Midbrain (tissue), 1 donor: ENCODE measurements at regions not wholly inside any gene's neighbourhood (a gene's known extent, or its start where the extent isn't known, plus 50 kb on each side); places are given as distances from the start of the nearest gene placed in this dataset.
"Not testable (repeated sequence)": the region's sequence is repeated elsewhere in the genome, so short reads cannot be mapped to it uniquely, and the experiment has no call there.

Source experiments
- DNase-seq: peaks from one replicate; lab custom pipeline; 2025; lab: John Stamatoyannopoulos, UW

DNA sequence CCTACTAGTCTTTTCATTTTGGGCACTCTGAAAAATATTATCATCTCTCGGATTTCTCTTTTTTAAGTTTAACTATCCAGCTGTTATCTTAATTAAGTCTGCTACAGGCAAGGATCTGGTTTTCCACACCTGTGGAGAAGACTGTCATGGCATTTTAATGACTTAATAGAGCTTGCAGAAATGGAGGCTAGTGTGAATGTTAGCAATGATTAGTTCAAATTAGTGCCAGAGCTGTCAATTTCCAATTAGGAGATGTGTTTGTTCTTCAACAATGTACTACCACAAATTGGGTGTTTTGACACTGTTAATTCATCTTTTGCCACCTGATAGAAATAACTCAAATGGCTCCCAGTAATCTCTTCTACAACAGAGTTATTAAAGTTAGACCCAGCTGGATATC, 2023.0 kb upstream of the CDH9 start:
- DNase-seq: no peak

DNA sequence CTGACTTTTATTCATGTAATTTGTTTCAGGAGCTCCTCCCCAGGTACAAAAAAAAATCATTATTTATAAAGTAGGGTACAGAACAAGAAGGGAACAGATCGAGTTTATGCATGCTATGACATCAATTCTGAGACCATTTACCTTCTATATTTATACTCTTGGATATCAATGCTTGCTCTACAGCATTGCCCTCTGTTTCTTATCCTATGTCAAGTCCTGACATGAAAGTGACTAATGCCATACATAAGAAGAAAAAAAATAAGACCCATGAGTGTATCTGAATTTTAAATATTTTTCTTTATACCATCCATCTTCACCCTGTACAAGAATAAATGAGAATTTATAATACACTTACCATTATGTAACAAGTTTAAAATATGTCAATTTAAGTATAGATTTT, 2016.3 kb upstream of the CDH9 start:
- DNase-seq: no peak

DNA sequence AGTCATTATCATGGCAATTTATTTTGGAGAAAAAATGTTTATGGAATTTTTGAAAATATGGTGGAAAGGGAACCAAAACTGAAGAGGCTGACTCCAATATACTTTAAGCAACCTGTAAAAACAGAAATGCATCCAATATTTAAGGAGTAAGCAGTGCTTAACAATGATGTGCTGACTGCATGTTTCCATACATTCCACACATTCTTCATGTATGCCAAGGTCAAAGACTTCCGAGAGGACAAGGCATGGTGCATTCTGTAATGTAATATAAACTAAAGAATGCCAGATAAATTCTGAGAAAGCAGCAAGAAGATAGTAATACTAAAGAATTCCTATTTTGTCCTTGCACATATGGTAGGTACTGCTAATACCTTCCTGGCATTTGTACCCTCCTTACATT, 2015.9 kb upstream of the CDH9 start:
- DNase-seq: no peak

DNA sequence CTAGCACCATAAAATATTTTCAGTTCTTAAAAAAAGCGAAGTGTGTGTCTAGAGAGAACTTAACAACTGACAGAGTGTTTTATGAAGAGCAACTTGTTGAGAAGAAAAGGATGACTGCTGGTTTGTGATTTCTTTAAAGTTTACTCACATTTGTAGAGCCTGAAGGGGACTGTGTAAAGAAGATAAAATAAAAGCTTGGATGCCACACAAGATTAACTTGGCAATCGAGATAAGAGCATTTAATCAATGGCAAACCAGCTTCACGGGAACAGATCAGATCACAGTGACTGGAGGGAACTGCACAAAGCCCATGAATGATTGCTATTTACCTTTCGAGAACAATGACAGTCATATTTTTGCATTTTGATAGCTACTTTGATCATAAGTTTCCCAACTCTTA, 2013.1 kb upstream of the CDH9 start:
- DNase-seq: no peak

DNA sequence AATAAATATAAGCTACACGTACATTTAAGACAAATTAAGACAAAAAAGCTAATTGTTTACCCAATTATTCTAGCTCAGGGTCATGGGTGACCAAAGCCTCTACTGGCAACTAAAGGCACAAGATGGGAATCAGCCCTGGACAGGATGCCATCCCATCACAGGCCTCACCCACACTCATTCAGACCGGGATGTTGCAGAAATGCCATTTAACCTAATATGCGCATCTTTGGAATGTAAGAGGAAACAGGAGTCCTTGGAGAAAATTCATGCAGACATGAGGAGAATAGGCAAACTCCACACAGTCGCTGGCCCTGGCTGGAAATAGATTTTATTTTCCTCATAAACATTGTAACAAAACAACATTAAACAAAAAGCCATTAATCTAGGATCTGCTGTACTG, 2003.8 kb upstream of the CDH9 start:
- DNase-seq: no peak

DNA sequence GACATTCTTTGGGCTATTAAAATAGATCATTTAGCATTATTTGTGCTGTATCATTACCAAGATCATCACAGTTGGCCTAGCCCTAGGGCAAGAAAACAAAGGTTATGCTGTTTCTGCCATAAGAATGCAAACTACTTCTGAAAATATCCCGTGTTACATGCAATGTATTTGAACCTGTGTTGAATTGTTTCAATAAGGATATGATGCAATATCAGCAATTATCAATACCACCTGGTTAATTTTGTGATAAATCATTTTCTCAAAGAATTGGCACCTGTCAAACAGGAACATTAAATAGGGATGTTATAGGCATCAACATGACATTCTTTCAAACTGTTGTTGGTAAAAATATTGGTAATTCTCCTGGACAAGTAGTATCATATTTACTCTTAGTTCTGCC, 2002.0 kb upstream of the CDH9 start:
- no peak for DNase-seq

DNA sequence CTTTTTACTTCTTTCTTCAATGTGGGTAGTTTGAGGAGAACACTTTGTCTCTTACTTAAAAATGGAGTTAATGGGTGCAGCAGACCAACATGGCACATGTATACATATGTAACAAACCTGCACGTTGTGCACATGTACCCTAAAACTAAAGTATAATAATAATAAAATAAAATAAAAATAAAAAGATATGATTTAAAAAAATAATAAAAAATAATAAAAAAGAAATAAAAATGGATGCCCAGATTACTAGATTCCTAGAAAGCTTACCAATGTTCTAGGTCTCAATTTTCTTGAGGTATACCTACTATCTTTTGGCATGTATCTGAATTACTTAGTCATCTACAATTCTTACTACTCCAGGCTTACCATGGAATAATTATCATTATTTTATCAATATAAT, 2001.6 kb upstream of the CDH9 start:
- DNase-seq: no peak

DNA sequence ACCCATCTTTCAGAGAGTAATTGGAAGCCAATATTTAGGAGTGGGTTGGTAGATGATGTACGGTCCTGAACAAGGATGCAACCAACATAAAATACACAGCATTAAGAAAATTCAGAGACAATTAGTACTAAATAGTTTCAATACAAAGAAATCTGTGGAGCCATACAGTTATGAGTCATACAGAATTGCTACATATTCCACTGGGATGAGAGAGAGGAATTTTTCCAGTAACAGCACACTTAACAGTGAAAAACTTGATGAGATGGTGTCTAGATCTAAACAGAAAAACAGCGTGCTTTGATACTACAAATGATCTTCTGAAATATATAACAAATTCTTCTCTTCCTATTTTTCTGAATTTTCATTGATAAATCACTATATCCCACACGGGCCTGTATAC, 1999.3 kb upstream of the CDH9 start:
- DNase-seq: no peak

DNA sequence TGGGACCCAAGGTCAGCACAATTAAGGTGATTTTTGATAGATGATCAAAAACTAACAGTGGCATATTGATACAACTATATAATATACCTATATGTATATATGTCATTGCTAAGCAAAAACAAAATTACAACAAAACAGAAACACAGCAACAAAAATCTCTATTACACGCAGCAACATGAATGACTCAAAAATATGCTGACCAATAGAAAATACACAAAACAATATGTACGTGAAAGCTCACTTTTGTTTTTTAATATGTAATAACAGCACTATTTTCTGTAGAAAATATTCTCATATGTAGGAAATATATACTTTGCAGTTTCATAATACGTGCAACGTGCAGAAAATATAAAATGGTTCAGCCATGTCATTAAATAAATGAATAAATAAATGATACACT, 1985.7 kb upstream of the CDH9 start:
- DNase-seq: no peak

DNA sequence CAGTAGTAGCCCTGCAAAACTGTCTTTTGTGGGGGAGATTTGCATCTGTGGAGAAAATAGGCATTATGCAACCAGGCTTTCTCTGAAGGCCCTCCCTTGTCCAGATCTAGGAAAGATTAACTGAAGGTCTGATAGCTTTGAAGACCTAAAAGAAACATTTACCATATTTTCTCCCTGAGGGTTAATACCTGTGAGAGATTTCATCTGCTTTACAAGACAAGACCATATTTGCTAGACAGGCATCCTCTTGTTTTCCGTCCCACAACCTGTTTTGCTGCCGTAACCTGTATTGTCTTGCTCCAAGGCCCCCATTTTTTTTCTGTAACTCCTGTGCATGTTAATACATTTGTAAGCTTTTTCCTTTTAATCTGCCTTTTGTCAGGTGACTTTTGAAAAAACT, 1985.2 kb upstream of the CDH9 start:
- no peak for DNase-seq

DNA sequence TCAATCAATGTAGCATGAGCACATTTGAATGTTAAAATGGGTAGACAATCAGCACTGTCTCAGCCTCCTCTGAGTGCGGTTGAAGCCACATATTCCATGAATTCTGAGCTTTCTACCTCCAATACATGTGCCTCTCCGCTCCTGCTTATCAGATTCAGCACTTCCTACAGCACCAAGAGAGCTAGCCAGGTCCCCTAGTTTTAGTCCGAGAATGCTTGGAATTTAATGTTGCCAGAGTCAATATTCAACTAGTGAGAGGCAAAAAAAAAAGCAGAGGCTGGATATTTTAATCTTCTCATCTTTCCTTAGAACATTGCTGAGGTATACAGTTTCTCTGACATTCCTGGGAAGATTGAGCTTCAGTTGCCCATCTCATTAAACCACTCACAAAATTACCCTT, 1979.1 kb upstream of the CDH9 start:
- no peak for DNase-seq

DNA sequence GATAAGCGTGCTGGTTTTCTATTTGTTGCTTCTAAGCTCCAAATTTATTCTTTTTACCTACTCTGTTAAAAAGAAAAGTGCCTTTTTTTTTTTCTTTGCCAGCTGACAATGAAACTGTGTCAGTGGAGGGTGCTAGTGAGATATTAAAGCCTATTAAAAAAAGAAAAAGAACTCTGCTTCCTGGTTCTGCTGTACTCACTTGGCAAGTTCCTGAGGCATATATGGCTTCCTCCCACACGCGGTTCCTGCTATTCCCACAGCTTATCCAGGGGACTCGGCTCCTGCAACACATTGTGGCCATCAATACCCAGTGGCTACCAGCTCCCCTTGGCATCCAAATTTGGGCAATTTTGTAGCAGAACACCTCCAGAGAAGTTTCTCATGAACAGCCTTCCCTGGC, 1977.7 kb upstream of the CDH9 start:
- no peak for DNase-seq

DNA sequence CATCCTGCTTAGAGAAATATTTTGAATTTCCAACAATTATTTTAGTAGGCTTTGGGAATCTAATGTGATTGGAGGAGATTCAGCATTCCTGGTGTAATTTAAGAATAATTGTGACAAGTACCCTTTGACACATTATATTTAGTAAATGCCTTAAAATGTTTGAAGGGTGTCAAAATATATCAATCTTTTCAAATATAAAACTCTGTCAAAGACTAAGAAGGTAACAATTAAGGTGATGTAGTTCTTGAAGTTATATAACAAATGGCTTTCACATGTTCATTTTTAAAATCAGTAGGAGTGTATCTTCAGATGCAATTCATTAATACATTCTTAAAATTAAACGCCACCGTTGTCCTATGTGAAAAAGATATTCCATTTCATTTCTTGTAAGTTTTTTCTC, 1977.1 kb upstream of the CDH9 start:
- no peak for DNase-seq

DNA sequence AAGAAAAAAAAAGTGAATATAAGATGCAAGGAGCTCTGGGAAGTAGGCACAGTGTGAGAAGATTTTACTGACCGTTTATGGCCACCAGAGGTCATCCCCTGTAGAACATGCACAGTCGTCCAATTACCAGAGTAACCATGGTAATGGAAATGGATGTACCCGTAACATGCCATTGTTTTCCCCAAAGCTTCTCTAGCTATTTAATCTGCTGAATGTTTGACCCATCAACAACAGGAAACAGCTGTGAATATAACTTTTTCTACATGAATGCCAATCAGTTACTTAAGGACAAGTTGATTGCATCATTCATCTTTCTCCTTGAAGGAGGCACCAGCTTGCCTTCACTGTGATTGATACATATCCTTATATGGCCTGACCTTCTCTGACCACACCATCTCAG, 1967.0 kb upstream of the CDH9 start:
- no peak for DNase-seq

DNA sequence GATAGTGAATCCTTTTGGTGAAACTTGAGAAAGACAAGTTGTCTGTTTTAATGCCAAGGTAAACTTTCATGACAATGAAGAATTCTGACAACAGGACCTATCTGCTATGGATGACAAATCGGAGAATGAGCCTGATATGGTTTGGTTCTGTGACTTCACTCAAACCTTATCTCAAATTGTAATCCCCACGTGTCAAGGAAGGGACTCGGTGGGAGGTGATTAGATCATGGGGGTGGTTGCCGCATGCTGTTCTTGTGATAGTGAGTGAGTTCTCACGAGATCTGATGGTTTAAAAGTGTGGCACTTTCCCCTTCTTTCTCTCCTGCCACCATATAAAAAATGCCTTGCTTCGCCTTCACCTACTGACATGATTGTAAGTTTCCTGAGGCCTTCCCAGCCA, 1964.1 kb upstream of the CDH9 start:
- no peak for DNase-seq

DNA sequence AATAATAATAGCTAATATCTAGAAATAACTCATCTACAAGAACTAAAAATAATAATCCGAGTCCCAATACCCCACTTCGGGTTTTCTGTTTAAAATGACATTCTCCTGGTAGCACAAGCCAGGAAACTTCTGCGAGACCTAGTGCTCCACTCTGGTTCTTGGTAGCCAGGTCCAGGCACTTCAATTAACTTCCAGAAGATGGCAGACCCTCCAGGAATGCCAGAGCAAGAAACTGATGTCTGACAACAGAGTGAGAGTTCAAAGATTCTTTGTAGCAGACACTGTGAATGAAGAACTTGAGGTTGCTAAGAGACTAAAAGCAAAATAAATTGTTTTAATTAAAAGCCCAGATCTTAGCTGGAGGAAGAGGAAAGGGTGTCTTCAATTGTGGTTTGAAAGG, 1963.3 kb upstream of the CDH9 start:
- DNase-seq: no peak

DNA sequence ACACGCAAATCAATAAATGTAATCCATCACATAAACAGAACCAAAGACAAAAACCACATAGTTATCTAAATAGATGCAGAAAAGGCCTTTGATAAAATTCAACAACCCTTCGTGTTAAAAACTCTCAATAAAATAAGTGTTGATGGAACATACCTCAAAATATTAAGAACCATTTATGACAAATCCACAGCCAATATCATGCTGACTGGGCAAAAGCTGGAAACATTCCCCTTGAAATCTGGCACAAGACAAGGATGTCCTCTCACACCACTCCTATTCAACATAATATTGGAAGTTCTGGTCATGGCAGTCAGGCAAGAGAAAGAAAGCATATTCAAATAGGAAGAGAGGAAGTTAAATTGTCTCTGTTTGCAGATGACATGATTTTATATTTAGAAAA, 1946.3 kb upstream of the CDH9 start:
- DNase-seq: no peak

DNA sequence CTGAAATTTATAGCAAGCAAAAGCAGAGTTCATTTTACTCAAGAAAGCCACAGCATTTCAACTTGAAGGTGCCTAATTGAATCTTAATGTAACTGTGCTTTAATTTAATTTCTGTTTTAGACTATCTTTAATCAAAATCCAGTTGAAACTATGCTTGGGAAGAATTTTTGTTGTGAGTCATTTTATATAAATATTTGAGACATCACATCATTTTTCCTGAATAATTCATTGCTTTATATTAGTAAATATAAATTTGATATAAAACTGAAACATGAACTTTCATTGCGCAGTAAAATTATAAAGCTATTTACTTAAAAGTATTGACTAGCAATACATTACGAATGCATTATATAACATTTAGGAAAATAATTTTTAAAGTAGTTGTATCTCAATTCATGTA, 1937.1 kb upstream of the CDH9 start:
- DNase-seq: no peak

DNA sequence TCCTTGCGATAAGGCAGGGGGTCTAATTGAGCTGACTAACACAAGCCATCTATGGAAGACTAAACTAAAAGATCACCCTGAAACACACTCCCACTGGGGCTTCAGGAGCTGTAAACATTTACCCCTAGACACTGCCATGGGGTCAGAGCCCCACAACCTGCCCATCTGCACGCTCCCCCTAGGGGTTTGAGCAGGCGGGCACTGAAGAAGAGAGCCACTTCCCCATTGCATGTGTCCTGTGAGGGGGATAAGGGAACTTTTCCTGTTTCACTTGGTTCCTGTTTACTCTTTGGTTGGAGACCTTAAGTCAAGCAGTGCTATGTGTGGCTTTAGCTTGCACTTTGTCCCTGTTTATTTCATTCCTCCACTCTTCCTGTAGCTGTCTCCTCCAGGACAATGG, 1929.5 kb upstream of the CDH9 start:
- no peak for DNase-seq

DNA sequence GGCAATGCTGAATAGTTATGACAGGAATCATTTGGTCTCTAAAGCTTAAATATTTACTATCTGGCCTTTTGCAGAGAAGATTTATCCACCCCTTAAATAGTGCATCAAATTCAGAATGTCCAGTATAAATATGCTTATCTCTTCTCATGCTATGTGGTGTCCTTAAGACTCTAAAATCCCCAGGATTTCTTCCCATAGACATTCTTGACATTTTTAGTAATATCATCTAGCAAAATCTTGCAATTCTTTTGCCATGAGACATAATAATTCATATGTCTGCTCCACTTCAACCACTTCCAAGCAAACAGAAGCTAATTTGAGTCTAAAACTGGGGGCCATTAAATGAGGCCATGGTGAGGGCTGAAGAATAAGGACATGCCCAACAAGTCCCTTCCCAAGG, 1923.4 kb upstream of the CDH9 start:
- no peak for DNase-seq

DNA sequence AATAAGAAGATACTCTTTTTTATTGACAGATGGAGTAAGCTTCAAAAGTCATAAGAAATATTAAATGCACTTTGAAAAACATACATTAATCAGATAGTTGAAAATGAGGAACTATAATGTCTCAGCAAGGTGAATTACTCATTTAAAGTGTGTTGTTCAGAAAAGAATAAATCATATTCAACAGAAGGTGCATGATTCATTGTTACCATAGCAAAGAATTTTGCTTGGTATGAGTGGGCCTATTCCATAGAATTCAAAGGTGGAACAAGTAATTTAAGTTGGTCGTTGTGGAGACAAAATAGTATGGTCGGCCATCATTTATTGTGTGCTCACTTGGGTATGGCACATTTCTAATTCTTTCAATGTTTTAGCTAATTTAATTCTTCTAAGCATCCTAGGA, 1920.2 kb upstream of the CDH9 start:
- no peak for DNase-seq

DNA sequence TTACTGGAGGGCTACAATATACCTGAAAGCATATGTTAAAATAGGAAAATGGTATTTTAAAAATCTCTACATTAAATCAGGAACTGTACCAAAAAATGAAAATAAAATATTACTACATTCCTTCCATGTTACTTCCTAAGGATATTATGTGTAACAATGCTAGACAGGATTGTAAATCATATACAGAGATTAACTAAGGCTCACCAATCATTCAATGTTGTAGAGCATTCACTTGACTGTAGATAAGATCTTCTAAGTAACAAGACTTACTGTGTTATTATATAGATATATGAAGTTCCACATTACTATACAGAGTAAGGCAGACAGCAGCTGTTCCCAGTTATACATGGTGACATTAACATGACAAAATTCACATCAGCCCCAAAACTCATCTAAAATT, 1919.1 kb upstream of the CDH9 start:
- no peak for DNase-seq

DNA sequence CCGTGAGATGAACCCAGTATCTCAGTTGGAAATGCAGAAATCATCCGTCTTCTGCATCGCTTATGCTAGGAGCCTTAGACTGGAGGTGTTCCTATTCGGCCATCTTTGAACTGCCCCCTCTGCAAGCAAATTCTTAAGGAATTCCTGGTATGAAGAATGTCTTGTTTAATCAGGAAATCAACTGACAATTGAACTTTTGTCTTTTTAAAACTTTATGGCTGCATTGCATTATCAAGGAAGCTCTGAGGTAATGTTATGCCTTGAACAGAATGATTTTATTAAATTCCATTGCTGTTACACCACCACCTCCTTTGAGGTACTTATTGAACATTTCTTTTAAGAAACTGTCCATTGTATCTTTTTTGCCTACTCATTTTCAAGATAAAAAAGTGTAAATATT, 1915.7 kb upstream of the CDH9 start:
- no peak for DNase-seq

DNA sequence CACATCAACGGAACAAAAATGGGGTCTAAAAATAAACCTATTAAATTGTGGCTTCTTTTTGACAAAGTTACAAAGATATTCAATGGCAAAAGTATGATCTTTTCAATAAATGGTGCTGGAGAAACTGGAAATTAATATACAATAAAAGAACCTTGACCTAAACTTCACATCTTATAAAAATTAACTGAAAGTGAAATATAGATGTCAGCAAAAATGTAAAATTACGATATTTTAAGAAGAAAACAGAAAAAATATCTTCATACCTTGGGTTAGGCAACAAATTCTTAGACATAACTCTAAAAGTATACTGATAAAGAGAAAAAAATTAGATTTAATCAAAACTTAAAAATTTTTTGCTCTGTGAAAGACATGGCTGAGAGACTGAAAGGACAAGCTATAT, 1909.5 kb upstream of the CDH9 start:
- DNase-seq: no peak

DNA sequence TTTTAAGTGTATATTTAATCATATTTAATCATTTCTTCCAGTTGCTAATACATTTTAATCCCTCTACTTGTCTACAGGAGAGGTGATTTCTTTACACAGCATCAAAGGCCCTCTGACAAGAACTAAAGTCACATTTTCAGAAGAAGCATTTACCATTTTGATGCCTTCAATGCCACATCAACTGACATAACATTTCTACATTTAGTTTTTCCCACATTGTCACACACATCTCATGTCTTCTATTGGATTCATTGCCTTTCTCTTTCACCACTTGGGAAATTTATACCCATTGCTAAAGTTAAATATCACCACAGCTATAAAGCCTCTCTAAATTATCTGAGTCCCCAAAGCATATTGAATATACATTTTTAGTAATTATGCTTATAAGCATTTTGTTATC, 1907.5 kb upstream of the CDH9 start:
- DNase-seq: no peak

DNA sequence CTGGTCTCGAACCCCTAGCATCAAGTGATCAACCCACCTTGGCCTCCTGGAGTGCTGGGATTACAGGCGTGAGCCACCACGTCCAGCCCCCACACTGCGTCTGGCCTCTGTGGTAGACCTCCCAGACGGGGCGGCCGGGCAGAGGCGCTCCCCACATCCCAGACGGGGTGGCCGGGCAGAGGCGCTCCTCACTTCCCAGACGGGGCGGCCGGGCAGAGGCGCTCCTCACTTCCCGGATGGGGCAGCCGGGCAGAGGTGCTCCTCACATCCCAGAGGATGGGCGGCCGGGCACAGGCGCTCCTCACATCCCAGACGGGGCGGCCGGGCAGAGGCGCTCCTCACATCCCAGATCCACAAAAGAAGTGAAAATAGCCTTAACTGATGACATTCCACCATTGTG, 1891.0 kb upstream of the CDH9 start:
- not testable (repeated sequence) for DNase-seq
